NT2/D1 (cell line): ENCODE measurements at regions not wholly inside any gene's neighbourhood (a gene's known extent, or its start where the extent isn't known, plus 50 kb on each side); places are given as distances from the start of the nearest gene placed in this dataset.

Experiments used
- DNase-seq: peaks from one replicate; pipeline ENCODE4 v3.0.0-alpha.2; 2011; ENCODE audit warnings: low read depth, low spot score
- H3K27me3 ChIP-seq: 2 replicates; pipeline ENCODE4 v1.6.0; 2011; ENCODE audit warnings: mild to moderate bottlenecking; ENCODE audit not compliant: insufficient read length, insufficient read depth
- H3K36me3 ChIP-seq: 2 replicates; pipeline ENCODE4 v1.6.1; 2011; ENCODE audit warnings: mild to moderate bottlenecking, low read length, mixed read lengths; ENCODE audit not compliant: insufficient read depth, insufficient read length
- H3K4me1 ChIP-seq: 2 replicates; pipeline ENCODE4 v1.5.1; 2011; ENCODE audit not compliant: insufficient read depth, insufficient read length
- H3K4me3 ChIP-seq: 2 replicates; pipeline ENCODE4 v1.5.1; 2011; ENCODE audit warnings: low read depth; ENCODE audit not compliant: insufficient read length
- H3K9ac ChIP-seq: 2 replicates; pipeline ENCODE4 v1.6.0; 2011; ENCODE audit warnings: low read depth; ENCODE audit not compliant: insufficient read length
- H3K9me3 ChIP-seq: 2 replicates; pipeline ENCODE4 v1.5.1; 2011; ENCODE audit warnings: mild to moderate bottlenecking, low read length; ENCODE audit not compliant: insufficient read depth
- SUZ12 ChIP-seq: IDR thresholded peaks from 2 replicates; pipeline ENCODE4 v1.6.1; 2011; ENCODE audit not compliant: insufficient read length, insufficient read depth; ENCODE audit errors: extremely low read depth
- YY1 ChIP-seq: IDR thresholded peaks from 2 replicates; pipeline ENCODE4 v1.6.1; 2011; ENCODE audit not compliant: insufficient read length, insufficient read depth
- ZNF274 ChIP-seq: IDR thresholded peaks from 2 replicates; pipeline ENCODE4 v1.6.1; 2011; ENCODE audit warnings: mild to moderate bottlenecking, low read depth, low read length

DNA sequence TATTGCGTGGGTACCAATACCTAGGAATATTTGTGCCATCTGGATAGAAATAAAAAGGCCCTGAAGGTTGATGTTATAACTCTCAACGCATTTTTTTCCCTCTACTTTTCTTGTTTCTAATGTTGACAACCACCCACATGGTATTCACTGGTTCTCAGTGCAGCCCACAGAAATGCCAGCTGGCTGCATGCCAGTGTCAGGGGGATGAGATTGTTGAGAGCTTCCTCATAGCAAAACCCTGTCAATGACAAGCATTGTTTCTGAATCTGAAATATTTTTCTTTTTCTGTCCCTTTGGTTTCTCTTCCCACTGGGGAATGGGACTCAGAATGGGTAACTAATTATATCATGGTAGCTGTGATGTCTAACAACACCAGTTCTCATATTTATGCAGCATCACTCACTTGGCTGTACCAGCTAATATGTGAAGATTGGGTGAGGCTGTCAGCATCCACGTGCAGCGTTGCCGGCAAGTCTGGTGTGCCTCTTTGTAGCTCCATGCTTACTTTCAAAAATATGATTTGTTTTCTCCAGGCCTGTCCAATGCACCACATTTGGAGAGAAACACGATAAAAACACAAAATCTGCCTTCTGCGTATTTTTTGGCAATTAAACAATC lies 284.6 kb downstream of the PTBP2 start:
- no peak for DNase-seq
- no peak overlapping the region for H3K4me3 ChIP-seq
- no peaks in the 10 kb centered on the region for H3K9me3 ChIP-seq
- no peaks in the 10 kb centered on the region for H3K4me1 ChIP-seq
- H3K27me3 ChIP-seq = no peaks in the 10 kb centered on the region
- no peaks in the 10 kb centered on the region for H3K36me3 ChIP-seq
- no peak overlapping the region for H3K9ac ChIP-seq
- TF ChIP-seq ZNF274 = no peak
- TF ChIP-seq YY1 = no peak
- no peak for TF ChIP-seq SUZ12

DNA sequence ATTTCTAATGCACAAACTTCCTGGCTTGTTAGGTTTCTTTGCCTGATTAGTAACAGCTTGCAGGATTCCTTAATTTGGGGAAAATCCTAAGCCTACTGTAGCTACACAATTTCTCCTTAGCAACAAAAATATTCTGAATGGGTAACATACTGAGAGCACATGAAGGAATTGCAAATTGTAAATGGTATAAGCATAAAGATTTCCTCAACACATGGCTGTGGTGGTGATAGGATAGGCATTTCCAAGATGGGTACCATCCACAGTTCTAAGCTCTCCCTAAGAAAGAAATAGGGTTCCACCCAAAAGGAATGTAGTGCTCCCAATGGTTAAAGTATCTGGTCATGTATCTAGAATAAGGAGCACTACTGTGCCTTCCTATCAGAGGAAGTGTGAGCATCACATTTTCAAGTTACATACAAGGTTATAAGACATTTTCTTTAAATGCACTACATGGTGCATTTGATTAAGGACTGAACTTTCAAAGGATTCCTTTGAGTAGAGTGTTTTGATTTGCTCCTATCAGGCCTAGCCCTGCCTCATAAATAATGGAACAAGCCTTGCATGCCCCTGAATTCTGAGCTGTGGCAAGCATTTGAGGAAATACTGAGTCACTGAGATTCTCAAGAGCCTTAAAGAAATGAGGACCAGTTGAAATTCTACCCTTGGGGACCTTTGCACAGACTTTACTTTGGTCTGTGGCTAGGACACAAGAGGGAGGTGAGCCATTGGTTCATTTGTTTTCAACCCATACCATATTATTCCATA lies 286.4 kb downstream of the PTBP2 start:
- H3K9me3 ChIP-seq = no peaks in the 10 kb centered on the region
- no peaks in the 10 kb centered on the region for H3K4me1 ChIP-seq
- H3K27me3 ChIP-seq = no peaks in the 10 kb centered on the region
- TF ChIP-seq YY1 (no peak), ZNF274 (no peak), SUZ12 (no peak)
- no peak for DNase-seq
- H3K9ac ChIP-seq = no peak overlapping the region
- no peaks in the 10 kb centered on the region for H3K36me3 ChIP-seq
- no peak overlapping the region for H3K4me3 ChIP-seq

DNA sequence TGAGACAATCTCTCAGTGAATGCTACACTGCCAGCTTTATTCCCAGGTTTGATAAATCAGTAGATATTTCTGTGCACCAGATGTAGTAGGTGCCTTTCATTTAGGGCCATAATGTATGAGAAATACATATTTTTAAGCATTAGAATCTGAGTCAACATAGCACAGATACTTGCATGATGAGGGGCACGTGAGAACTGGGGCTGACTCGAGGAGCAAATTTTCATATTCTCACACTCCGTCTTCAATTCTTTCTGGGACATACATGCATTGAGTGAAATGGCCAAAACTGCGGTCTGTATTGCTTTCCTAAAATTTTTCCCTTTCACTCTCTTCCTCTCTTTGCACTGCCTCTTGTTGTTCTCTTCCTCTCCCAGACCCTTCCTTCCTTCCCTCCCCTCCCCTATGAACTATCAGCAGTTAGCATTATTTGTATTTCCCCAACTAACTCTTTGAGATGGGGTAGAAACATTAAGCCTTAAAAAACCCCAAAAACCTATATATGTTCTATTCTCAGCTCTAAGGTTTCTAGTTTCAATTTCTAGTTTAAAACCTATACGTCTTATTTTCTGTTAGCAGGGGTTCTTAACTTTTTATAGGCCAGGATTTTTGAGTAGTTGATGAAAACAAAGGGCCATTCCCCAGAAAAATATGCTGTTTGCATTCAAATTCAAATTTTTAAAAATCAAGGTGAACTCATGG lies 289.1 kb downstream of the PTBP2 start:
- H3K9ac ChIP-seq = no peak overlapping the region
- TF ChIP-seq ZNF274 (no peak), SUZ12 (no peak), YY1 (no peak)
- no peak for DNase-seq

DNA sequence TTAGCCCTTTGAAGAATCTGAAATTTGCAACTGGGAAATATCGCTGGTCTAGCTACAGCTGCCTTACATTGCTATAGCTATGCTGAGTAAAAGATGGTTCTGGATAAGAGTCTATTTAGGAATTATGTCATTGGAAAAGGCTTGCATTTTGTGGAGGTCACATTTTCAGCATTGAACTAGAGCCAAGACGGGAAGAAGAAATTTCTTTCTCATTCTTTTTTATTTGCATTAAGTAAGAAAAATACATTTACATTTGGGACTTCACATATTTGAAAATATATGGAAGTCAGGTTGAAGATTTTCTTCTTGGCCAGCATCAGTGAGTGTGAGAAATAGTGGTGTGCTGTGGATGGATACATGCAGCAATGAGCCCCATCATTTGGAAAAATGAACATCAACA lies 291.6 kb downstream of the PTBP2 start:
- Histone ChIP-seq H3K9me3 (no peaks in the 10 kb centered on the region), H3K4me1 (no peaks in the 10 kb centered on the region), H3K36me3 (no peaks in the 10 kb centered on the region), H3K4me3 (no peak overlapping the region), H3K27me3 (no peaks in the 10 kb centered on the region), H3K9ac (no peak overlapping the region)
- no peak for DNase-seq
- TF ChIP-seq YY1 (no peak), SUZ12 (no peak), ZNF274 (no peak)

More for the DNA sequence above, 289.1 kb downstream of the PTBP2 start:
- Histone ChIP-seq H3K4me1 (no peaks in the 10 kb centered on the region), H3K4me3 (no peak overlapping the region), H3K9me3 (no peaks in the 10 kb centered on the region), H3K36me3 (no peaks in the 10 kb centered on the region), H3K27me3 (no peaks in the 10 kb centered on the region)

DNA sequence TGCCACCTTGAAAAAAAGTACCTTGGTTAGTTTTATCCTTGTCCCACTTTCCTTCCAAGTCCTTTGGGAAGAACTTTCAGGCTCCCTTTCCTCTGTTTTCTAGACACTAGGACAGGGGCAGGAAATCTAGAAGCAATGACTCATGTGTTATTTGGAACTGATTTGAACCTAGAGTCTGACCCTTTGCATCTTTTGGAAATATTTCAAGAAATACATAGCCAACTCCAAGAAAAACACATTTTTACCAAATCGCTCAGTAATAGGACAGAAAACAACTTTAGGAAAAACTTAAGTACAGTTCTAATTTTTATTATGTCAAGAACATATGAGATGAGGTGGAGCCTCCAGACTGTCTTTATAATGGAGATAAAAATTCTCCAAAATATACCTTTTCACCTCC lies 292.4 kb downstream of the PTBP2 start:
- H3K4me1 ChIP-seq = no peaks in the 10 kb centered on the region
- H3K9me3 ChIP-seq = no peaks in the 10 kb centered on the region
- H3K9ac ChIP-seq = no peak overlapping the region
- TF ChIP-seq YY1 = no peak
- no peak for TF ChIP-seq SUZ12
- no peak for TF ChIP-seq ZNF274
- no peaks in the 10 kb centered on the region for H3K36me3 ChIP-seq
- no peaks in the 10 kb centered on the region for H3K27me3 ChIP-seq
- no peak for DNase-seq
- H3K4me3 ChIP-seq = no peak overlapping the region

DNA sequence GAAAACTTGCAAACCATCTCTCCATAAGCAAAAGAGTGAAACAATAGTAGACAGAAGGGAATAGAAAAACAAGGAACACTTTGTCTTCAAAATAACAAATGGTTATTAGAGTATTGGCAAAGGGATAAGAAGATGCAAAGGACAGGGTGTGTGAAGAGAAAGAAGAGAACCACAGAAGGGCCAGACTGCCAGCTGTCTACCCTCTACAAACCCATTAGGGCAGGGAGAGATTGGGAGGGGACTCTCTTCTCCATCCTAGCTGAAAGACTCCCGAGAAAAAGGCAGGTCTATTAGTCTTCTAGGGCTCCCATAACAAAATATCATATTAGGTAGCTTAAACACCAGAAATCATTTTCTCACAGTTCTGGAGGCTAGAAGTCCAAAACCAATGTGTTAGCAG lies 292.8 kb downstream of the PTBP2 start:
- Histone ChIP-seq H3K9me3 (no peaks in the 10 kb centered on the region), H3K27me3 (no peaks in the 10 kb centered on the region), H3K4me1 (no peaks in the 10 kb centered on the region), H3K9ac (no peak overlapping the region), H3K36me3 (no peaks in the 10 kb centered on the region), H3K4me3 (no peak overlapping the region)
- no peak for DNase-seq
- TF ChIP-seq YY1 (no peak), SUZ12 (no peak), ZNF274 (no peak)

DNA sequence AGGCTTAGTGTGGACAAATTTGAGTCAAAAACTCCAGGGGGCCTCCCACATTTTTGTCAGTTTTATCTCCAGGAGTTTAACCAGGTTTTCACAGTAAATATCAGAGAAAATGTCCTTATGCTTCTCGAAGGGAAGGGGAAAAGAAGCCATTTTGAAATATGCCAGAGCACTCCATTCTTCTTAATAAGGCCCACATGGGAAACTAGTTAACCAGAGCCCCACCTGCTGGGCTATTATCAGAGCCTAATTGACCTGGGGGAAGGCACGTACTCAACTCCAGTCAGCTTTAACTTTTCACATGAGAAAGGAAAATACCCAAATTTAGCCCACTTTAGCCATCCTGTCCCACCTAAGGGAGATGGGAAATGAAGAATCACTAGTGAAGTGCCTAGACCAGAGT lies 296.3 kb downstream of the PTBP2 start:
- Histone ChIP-seq H3K9me3 (no peaks in the 10 kb centered on the region), H3K4me3 (no peak overlapping the region), H3K36me3 (no peaks in the 10 kb centered on the region), H3K27me3 (no peaks in the 10 kb centered on the region), H3K9ac (no peak overlapping the region), H3K4me1 (no peaks in the 10 kb centered on the region)
- DNase-seq = peak; percentile 47
- no peak for TF ChIP-seq SUZ12
- no peak for TF ChIP-seq ZNF274
- TF ChIP-seq YY1 = no peak
